Neural cell (in vitro differentiated cells): ENCODE measurements at regions not wholly inside any gene's neighbourhood (a gene's known extent, or its start where the extent isn't known, plus 50 kb on each side); places are given as distances from the start of the nearest gene placed in this dataset.

Source experiments
- H2AFZ ChIP-seq: fragments of 200-600, 300-800 bp; sonication (generic), shearing (Covaris generic); 2 replicates; pipeline ENCODE4 v1.6.0; 2014; ENCODE audit warnings: low read depth, mild to moderate bottlenecking, antibody characterized with exemption, low read length, moderate library complexity
- H3F3A ChIP-seq: fragments of 200-600 bp; shearing (Covaris generic); 2 replicates; pipeline ENCODE4 v1.6.1; 2016; ENCODE audit warnings: mild to moderate bottlenecking, moderate library complexity, mixed read lengths, antibody characterized with exemption, low read length; ENCODE audit not compliant: insufficient read depth, poor library complexity, severe bottlenecking
- H3K27ac ChIP-seq: fragments of 200-600, 300-800 bp; sonication (generic), shearing (Covaris generic); 2 replicates; pipeline ENCODE4 v1.5.1; 2014; ENCODE audit warnings: mild to moderate bottlenecking, low read length, moderate library complexity
- H3K27me3 ChIP-seq: fragments of 300-800, 200-600 bp; sonication (generic), shearing (Covaris generic); 2 replicates; pipeline ENCODE4 v1.6.0; 2014; ENCODE audit warnings: mild to moderate bottlenecking, low read depth, low read length, moderate library complexity; ENCODE audit not compliant: insufficient read depth
- H3K36me3 ChIP-seq: fragments of 300-800, 200-600 bp; sonication (generic), shearing (Covaris generic); 2 replicates; pipeline ENCODE4 v1.5.1; 2014; ENCODE audit warnings: mild to moderate bottlenecking, antibody characterized with exemption, low read length, moderate library complexity; ENCODE audit not compliant: insufficient read depth
- H3K4me2 ChIP-seq: fragments of 300-800, 200-600 bp; sonication (generic), shearing (Covaris generic); 2 replicates; pipeline ENCODE4 v1.6.0; 2014; ENCODE audit warnings: mild to moderate bottlenecking, low read length
- H3K4me3 ChIP-seq: fragments of 300-800, 200-600 bp; sonication (generic), shearing (Covaris generic); 2 replicates; pipeline ENCODE4 v1.5.1; 2014; ENCODE audit warnings: mild to moderate bottlenecking, low read length, moderate library complexity
- H3K79me2 ChIP-seq: fragments of 200-600 bp; shearing (Covaris generic); replicated peaks from 2 replicates; pipeline ENCODE4 v1.6.0; 2014; ENCODE audit warnings: mild to moderate bottlenecking, low read length, moderate library complexity; ENCODE audit not compliant: insufficient read depth
- H3K9ac ChIP-seq: fragments of 300-800, 200-600 bp; sonication (generic), shearing (Covaris generic); 2 replicates; pipeline ENCODE4 v1.6.1; 2016; ENCODE audit warnings: mild to moderate bottlenecking, low read length, mixed read lengths
- H3K9me2 ChIP-seq: fragments of 200-600 bp; shearing (Covaris generic); 2 replicates; pipeline ENCODE4 v1.6.1; 2016; ENCODE audit warnings: mild to moderate bottlenecking, low read length, mixed read lengths; ENCODE audit not compliant: insufficient read depth
- H3K9me3 ChIP-seq: fragments of 200-600, 300-800 bp; sonication (generic), shearing (Covaris generic); 2 replicates; pipeline ENCODE4 v1.6.1; 2016; ENCODE audit warnings: mild to moderate bottlenecking, mixed run types, low read length, moderate library complexity, mixed read lengths
- H4K20me1 ChIP-seq: fragments of 200-600 bp; shearing (Covaris generic); 2 replicates; pipeline ENCODE4 v1.6.1; 2016; ENCODE audit warnings: mild to moderate bottlenecking, mixed run types; ENCODE audit not compliant: insufficient read depth
- CTCF ChIP-seq: fragments of 450-650 bp; IDR thresholded peaks from 2 replicates; pipeline ENCODE4 v1.5.1; 2014; ENCODE audit warnings: antibody characterized with exemption, mild to moderate bottlenecking, moderate library complexity; ENCODE audit not compliant: poor library complexity, severe bottlenecking
- EP300 ChIP-seq: fragments of 450-650 bp; conservative IDR thresholded peaks from 2 replicates; pipeline ENCODE4 v1.6.1; 2014; ENCODE audit warnings: antibody characterized with exemption, mild to moderate bottlenecking, moderate library complexity; ENCODE audit not compliant: poor library complexity, severe bottlenecking
- EZH2 ChIP-seq: fragments of 200-600, 300-800 bp; shearing (Covaris generic), sonication (generic); IDR thresholded peaks from 2 replicates; pipeline ENCODE4 v1.6.1; 2014; ENCODE audit warnings: antibody characterized with exemption, low read length, borderline replicate concordance, mild to moderate bottlenecking; ENCODE audit not compliant: insufficient read depth, poor library complexity, severe bottlenecking
- MXI1 ChIP-seq: fragments of 450-650 bp; conservative IDR thresholded peaks from 2 replicates; pipeline ENCODE4 v1.6.1; 2014; ENCODE audit warnings: antibody characterized with exemption, mild to moderate bottlenecking; ENCODE audit not compliant: poor library complexity, severe bottlenecking
- POLR2AphosphoS5 ChIP-seq: IDR thresholded peaks from 2 replicates; pipeline ENCODE4 v1.6.1; 2012
- RAD21 ChIP-seq: fragments of 450-650 bp; conservative IDR thresholded peaks from 2 replicates; pipeline ENCODE4 v1.6.1; 2014; ENCODE audit warnings: antibody characterized with exemption, mild to moderate bottlenecking, moderate library complexity
- REST ChIP-seq: IDR thresholded peaks from 2 replicates; pipeline ENCODE4 v1.6.1; 2012; ENCODE audit warnings: borderline replicate concordance
- SMC3 ChIP-seq: fragments of 450-650 bp; conservative IDR thresholded peaks from 2 replicates; pipeline ENCODE4 v1.6.1; 2014; ENCODE audit warnings: antibody characterized with exemption, mild to moderate bottlenecking, moderate library complexity; ENCODE audit not compliant: poor library complexity
- TAF1 ChIP-seq: IDR thresholded peaks from 2 replicates; pipeline ENCODE4 v1.6.1; 2012; ENCODE audit warnings: low read depth

GRCh38 chr1:23639460-23640095 lies 52.0 kb upstream of the RPL11 start:
- H2AFZ ChIP-seq = no peak overlapping the region
- no peaks in the 10 kb centered on the region for H3K9me2 ChIP-seq
- no peak overlapping the region for H3K9ac ChIP-seq
- H3K36me3 ChIP-seq = no peaks in the 10 kb centered on the region
- H3K27ac ChIP-seq = no peak overlapping the region
- H4K20me1 ChIP-seq = no peaks in the 10 kb centered on the region
- no peaks in the 10 kb centered on the region for H3K27me3 ChIP-seq
- H3K9me3 ChIP-seq = no peaks in the 10 kb centered on the region
- H3K4me3 ChIP-seq = no peak overlapping the region
- no peaks in the 10 kb centered on the region for H3K79me2 ChIP-seq
- TF ChIP-seq SMC3 (no peak), POLR2AphosphoS5 (no peak), EP300 (no peak), EZH2 (no peak), TAF1 (no peak), MXI1 (no peak), CTCF (no peak), RAD21 (no peak), REST (no peak)
- no peaks in the 10 kb centered on the region for H3F3A ChIP-seq
- H3K4me2 ChIP-seq = no peak overlapping the region

- no peak overlapping the region for H3K4me2 ChIP-seq
- TF ChIP-seq CTCF (no peak), EZH2 (no peak), RAD21 (no peak), TAF1 (no peak), MXI1 (no peak), SMC3 (no peak), POLR2AphosphoS5 (no peak)
- H3K27ac ChIP-seq = no peak overlapping the region
- H2AFZ ChIP-seq = no peak overlapping the region
- H3K4me3 ChIP-seq = no peak overlapping the region
- no peaks in the 10 kb centered on the region for H3K79me2 ChIP-seq
- no peaks in the 10 kb centered on the region for H4K20me1 ChIP-seq
- H3K9me3 ChIP-seq = no peaks in the 10 kb centered on the region
- H3K36me3 ChIP-seq = no peaks in the 10 kb centered on the region
- H3K9me2 ChIP-seq = no peaks in the 10 kb centered on the region
- H3K27me3 ChIP-seq = no peaks in the 10 kb centered on the region
- H3K9ac ChIP-seq = no peak overlapping the region
- no peaks in the 10 kb centered on the region for H3F3A ChIP-seq
Measured at GRCh38 chr1:23638786-23639241, 52.8 kb upstream of the RPL11 start.
